Stimulated activated CD4-positive, alpha-beta T cell treated with anti-CD3 and anti-CD28 coated beads, Interleukin-4, amount 100 ng/mL, for 24 hours (primary cell): ENCODE measurements at regions not wholly inside any gene's neighbourhood (a gene's known extent, or its start where the extent isn't known, plus 50 kb on each side); places are given as distances from the start of the nearest gene placed in this dataset.
A peak's percentile ranks its signal among the peaks of the same experiment; 100 is the strongest.
"Not testable (repeated sequence)": the region's sequence is repeated elsewhere in the genome, so short reads cannot be mapped to it uniquely, and the experiment has no call there.

Experiments
- DNase-seq: peaks from one replicate; pipeline ENCODE4 v3.0.0-alpha.2; 2020

GRCh38 chr6:99808992-99809391, 185.0 kb downstream of the MCHR2 start:
- no peak for DNase-seq

GRCh38 chr6:99810295-99810694, 183.7 kb downstream of the MCHR2 start:
- no peak for DNase-seq

- DNase-seq: no peak
Observed at GRCh38 chr6:99810942-99811620, 182.9 kb downstream of the MCHR2 start.

GRCh38 chr6:99811636-99812035, 182.4 kb downstream of the MCHR2 start:
- no peak for DNase-seq

- DNase-seq: no peak
Observed at GRCh38 chr6:99813565-99813964, 180.5 kb downstream of the MCHR2 start.

GRCh38 chr6:99814230-99814928, 179.6 kb downstream of the MCHR2 start:
- no peak for DNase-seq

- DNase-seq: no peak
Observed at GRCh38 chr6:99816795-99817194, 177.2 kb downstream of the MCHR2 start.

- no peak for DNase-seq
Observed at GRCh38 chr6:99818161-99818560, 175.9 kb downstream of the MCHR2 start.

GRCh38 chr6:99819853-99820252, 174.2 kb downstream of the MCHR2 start:
- no peak for DNase-seq

GRCh38 chr6:99821164-99821563, 172.9 kb downstream of the MCHR2 start:
- DNase-seq: no peak

GRCh38 chr6:99822741-99823512, 171.1 kb downstream of the MCHR2 start:
- no peak for DNase-seq

- DNase-seq: not testable (repeated sequence)
Observed at GRCh38 chr6:99823513-99824235, 170.3 kb downstream of the MCHR2 start.

- DNase-seq: no peak
Observed at GRCh38 chr6:99833034-99833433, 161.0 kb downstream of the MCHR2 start.

GRCh38 chr6:99836471-99836870, 157.6 kb downstream of the MCHR2 start:
- no peak for DNase-seq

- no peak for DNase-seq
Observed at GRCh38 chr6:99838607-99839006, 155.4 kb downstream of the MCHR2 start.

GRCh38 chr6:99841297-99841696, 152.7 kb downstream of the MCHR2 start:
- DNase-seq: no peak

- no peak for DNase-seq
Observed at GRCh38 chr6:99846006-99846405, 148.0 kb downstream of the MCHR2 start.

- no peak for DNase-seq
Observed at GRCh38 chr6:99850841-99851240, 143.2 kb downstream of the MCHR2 start.

- DNase-seq: no peak
Observed at GRCh38 chr6:99852031-99852430, 142.0 kb downstream of the MCHR2 start.

- DNase-seq: no peak
Observed at GRCh38 chr6:99867026-99867425, 127.0 kb downstream of the MCHR2 start.

- DNase-seq: peak; percentile 73
Observed at GRCh38 chr6:99868074-99868702, 125.8 kb downstream of the MCHR2 start.
